ENCODE measurements at regions not wholly inside any gene's neighbourhood (a gene's known extent, or its start where the extent isn't known, plus 50 kb on each side); places are given as distances from the start of the nearest gene placed in this dataset.
"Not testable (repeated sequence)": the region's sequence is repeated elsewhere in the genome, so short reads cannot be mapped to it uniquely, and the experiment has no call there.

GRCh38 chr4:156294577-156294976, 340.9 kb upstream of the CTSO start:
- DNase-seq (ENCODE audit: low read depth in 2 of 2) = peak; percentile 91 to 95
- H3K4me3 ChIP-seq (replicated peaks in 1 of 2; ENCODE audit: low read depth in 2 of 2, low read length in 2 of 2) = peak overlapping the region in 1 of 2 donors; percentile 11
- peak; percentile 37 for TF ChIP-seq CTCF (IDR thresholded peaks at IDR 0.05; ENCODE audit: low read depth, low read length)

GRCh38 chr4:156293657-156294297, 340.1 kb upstream of the CTSO start:
- TF ChIP-seq CTCF (IDR thresholded peaks at IDR 0.05; ENCODE audit: low read depth, low read length) = no peak
- peak overlapping the region in 1 of 2 donors; percentile 11 for H3K4me3 ChIP-seq (replicated peaks in 1 of 2; ENCODE audit: low read depth in 2 of 2, low read length in 2 of 2)
- peak; percentile 90 to 95 for DNase-seq (ENCODE audit: low read depth in 2 of 2)

- no peak for TF ChIP-seq CTCF (IDR thresholded peaks at IDR 0.05; ENCODE audit: low read depth, low read length)
- no peak overlapping the region for H3K4me3 ChIP-seq (replicated peaks in 1 of 2; ENCODE audit: low read depth in 2 of 2, low read length in 2 of 2)
- peak; percentile 60 to 78 for DNase-seq (ENCODE audit: low read depth in 2 of 2)
Observed at GRCh38 chr4:156291317-156291716, 337.7 kb upstream of the CTSO start.

GRCh38 chr4:156290811-156291210, 337.1 kb upstream of the CTSO start:
- H3K4me3 ChIP-seq (replicated peaks in 1 of 2; ENCODE audit: low read depth in 2 of 2, low read length in 2 of 2) = no peak overlapping the region
- no peak for TF ChIP-seq CTCF (IDR thresholded peaks at IDR 0.05; ENCODE audit: low read depth, low read length)
- DNase-seq (ENCODE audit: low read depth in 2 of 2) = no peak

- not testable (repeated sequence) for DNase-seq (ENCODE audit: low read depth in 2 of 2); H3K4me3 ChIP-seq (replicated peaks in 1 of 2; ENCODE audit: low read depth in 2 of 2, low read length in 2 of 2)
Observed at GRCh38 chr4:156290026-156290425, 336.4 kb upstream of the CTSO start.

GRCh38 chr4:156280686-156281085, 327.0 kb upstream of the CTSO start:
- no peak for TF ChIP-seq CTCF (IDR thresholded peaks at IDR 0.05; ENCODE audit: low read depth, low read length)
- DNase-seq (ENCODE audit: low read depth in 2 of 2) = no peak
- H3K4me3 ChIP-seq (replicated peaks in 1 of 2; ENCODE audit: low read depth in 2 of 2, low read length in 2 of 2) = no peak overlapping the region

- DNase-seq (ENCODE audit: low read depth in 2 of 2) = no peak
- no peak for TF ChIP-seq CTCF (IDR thresholded peaks at IDR 0.05; ENCODE audit: low read depth, low read length)
- no peak overlapping the region for H3K4me3 ChIP-seq (replicated peaks in 1 of 2; ENCODE audit: low read depth in 2 of 2, low read length in 2 of 2)
Observed at GRCh38 chr4:156265407-156265806, 311.7 kb upstream of the CTSO start.
